ENCODE measurements at regions not wholly inside any gene's neighbourhood (a gene's known extent, or its start where the extent isn't known, plus 50 kb on each side); places are given as distances from the start of the nearest gene placed in this dataset.
"Not testable (repeated sequence)": the region's sequence is repeated elsewhere in the genome, so short reads cannot be mapped to it uniquely, and the experiment has no call there.

DNA sequence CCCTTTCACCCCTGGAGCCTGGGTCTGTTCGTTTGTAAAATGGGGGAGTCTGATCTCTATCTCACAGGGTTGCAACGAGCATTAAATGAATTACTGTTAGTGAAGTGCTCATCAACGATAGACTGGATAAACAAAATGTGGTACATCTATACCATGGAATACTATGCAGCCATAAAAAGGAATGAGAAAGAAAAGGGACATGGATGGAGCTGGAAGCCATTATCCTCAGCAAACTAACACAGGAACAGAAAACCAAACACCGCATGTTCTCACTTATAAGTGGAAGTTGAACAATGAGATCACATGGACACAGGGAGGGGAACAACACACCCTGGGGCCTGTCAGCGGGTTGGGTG, 348.0 kb upstream of the ID2 start:
- not testable (repeated sequence) for TF ChIP-seq ZNF274 (IDR thresholded peaks at IDR 0.05; ENCODE audit: low read depth, low read length); SUZ12 (IDR thresholded peaks at IDR 0.05; ENCODE audit: extremely low read depth, insufficient read depth, insufficient read length)

Measured in NT2/D1 (cell line).